ENCODE measurements at regions not wholly inside any gene's neighbourhood (a gene's known extent, or its start where the extent isn't known, plus 50 kb on each side); places are given as distances from the start of the nearest gene placed in this dataset.

GRCh38 chr1:229180161-229180560, 90.8 kb upstream of the RAB4A start:
- TF ChIP-seq CTCF (IDR thresholded peaks at IDR 0.05): no peak
- DNase-seq: no peak
- no peak for ATAC-seq
- intact Hi-C loops (cut with DNase I): no loop called here
- Histone ChIP-seq H3K9me3 (no peaks in the 10 kb centered on the region), H3K27ac (no peak overlapping the region), H3K36me3 (no peaks in the 10 kb centered on the region), H3K4me1 (no peaks in the 10 kb centered on the region), H3K27me3 (no peaks in the 10 kb centered on the region), H3K4me3 (no peak overlapping the region)

- Histone ChIP-seq H3K27ac (no peak overlapping the region), H3K36me3 (no peaks in the 10 kb centered on the region), H3K4me3 (no peak overlapping the region), H3K4me1 (no peaks in the 10 kb centered on the region), H3K9me3 (no peaks in the 10 kb centered on the region), H3K27me3 (no peaks in the 10 kb centered on the region)
- no peak for TF ChIP-seq CTCF (IDR thresholded peaks at IDR 0.05)
- intact Hi-C loops (cut with DNase I): no loop called here
- DNase-seq (no peak), ATAC-seq (no peak)
Measured at GRCh38 chr1:229181419-229181818, 89.5 kb upstream of the RAB4A start.

GRCh38 chr1:229183588-229183987, 87.3 kb upstream of the RAB4A start:
- Histone ChIP-seq H3K27me3 (no peaks in the 10 kb centered on the region), H3K27ac (no peak overlapping the region), H3K4me1 (no peaks in the 10 kb centered on the region), H3K4me3 (no peak overlapping the region), H3K9me3 (no peaks in the 10 kb centered on the region), H3K36me3 (no peaks in the 10 kb centered on the region)
- no peak for TF ChIP-seq CTCF (IDR thresholded peaks at IDR 0.05)
- intact Hi-C loops (cut with DNase I): no loop called here
- ATAC-seq (no peak), DNase-seq (no peak)

- no peak for DNase-seq
- no peak for ATAC-seq
- no peak overlapping the region for H3K4me3 ChIP-seq
- no peak for TF ChIP-seq CTCF (IDR thresholded peaks at IDR 0.05)
- H3K27me3 ChIP-seq: no peaks in the 10 kb centered on the region
- no peaks in the 10 kb centered on the region for H3K9me3 ChIP-seq
- H3K27ac ChIP-seq: no peak overlapping the region
- no peaks in the 10 kb centered on the region for H3K36me3 ChIP-seq
- no peaks in the 10 kb centered on the region for H3K4me1 ChIP-seq
- intact Hi-C loops (cut with DNase I): no loop called here
Measured at GRCh38 chr1:229184066-229184465, 86.8 kb upstream of the RAB4A start.

GRCh38 chr1:229185963-229186362, 84.9 kb upstream of the RAB4A start:
- H3K9me3 ChIP-seq: no peaks in the 10 kb centered on the region
- DNase-seq (no peak), ATAC-seq (no peak)
- intact Hi-C loops (cut with DNase I): no loop called here
- no peaks in the 10 kb centered on the region for H3K36me3 ChIP-seq
- no peaks in the 10 kb centered on the region for H3K27me3 ChIP-seq
- no peak for TF ChIP-seq CTCF (IDR thresholded peaks at IDR 0.05)
- no peak overlapping the region for H3K4me3 ChIP-seq
- no peaks in the 10 kb centered on the region for H3K4me1 ChIP-seq
- no peak overlapping the region for H3K27ac ChIP-seq

GRCh38 chr1:229186373-229187056, 84.4 kb upstream of the RAB4A start:
- Histone ChIP-seq H3K4me1 (no peaks in the 10 kb centered on the region), H3K4me3 (no peak overlapping the region), H3K9me3 (no peaks in the 10 kb centered on the region), H3K27ac (no peak overlapping the region), H3K27me3 (no peaks in the 10 kb centered on the region), H3K36me3 (no peaks in the 10 kb centered on the region)
- no peak for ATAC-seq
- no peak for DNase-seq
- TF ChIP-seq CTCF (IDR thresholded peaks at IDR 0.05): no peak
- intact Hi-C loops (cut with DNase I): no loop called here

Data from upper lobe of right lung (tissue), 1 donor.